IMR-90 (cell line): ENCODE measurements at regions not wholly inside any gene's neighbourhood (a gene's known extent, or its start where the extent isn't known, plus 50 kb on each side); places are given as distances from the start of the nearest gene placed in this dataset.

Experiments used
- ATAC-seq: fragments of 200-7000 bp; cut with Tn5 transposase; 2 replicates; pipeline ENCODE4 v1.9.1; 2020; ENCODE audit warnings: low read depth, mild to moderate bottlenecking, moderate library complexity
- BruUV-seq: library from RNA; stranded (reverse); fragments of 400-500 nt; replicated peaks from 2 replicates; lab custom pipeline; 2021; lab: Mats Ljungman, UMichigan
- CTCF ChIA-PET: fragments of 300-600 bp; formaldehyde crosslinking; extraction: SDS; loops from one replicate; lab custom pipeline; 2021; ENCODE audit warnings: antibody characterized with exemption; lab: Yijun Ruan, JAX
- POLR2A ChIA-PET: fragments of 300-600 bp; sonication (Branson Sonifier 250); formaldehyde crosslinking; loops from one replicate; lab custom pipeline; 2022; ENCODE audit warnings: antibody characterized with exemption; ENCODE audit not compliant: unreplicated experiment; lab: Charles Lee
- DNase-seq: peaks from one replicate; pipeline ENCODE4 v3.0.0; 2013
- H2AFZ ChIP-seq: replicated peaks from 2 replicates; pipeline ENCODE3; 2013; ENCODE audit warnings: low read length, mild to moderate bottlenecking; ENCODE audit not compliant: poor library complexity
- H2AK5ac ChIP-seq: 2 replicates; pipeline ENCODE4 v1.6.1; 2013; ENCODE audit warnings: low read depth, low read length, inconsistent platforms
- H2AK9ac ChIP-seq: replicated peaks from 2 replicates; pipeline ENCODE3; 2013; ENCODE audit warnings: mild to moderate bottlenecking, low read depth, low read length, moderate library complexity; ENCODE audit not compliant: poor library complexity
- H2BK120ac ChIP-seq: 2 replicates; pipeline ENCODE4 v1.6.1; 2013; ENCODE audit warnings: low read depth, low read length, inconsistent platforms
- H2BK15ac ChIP-seq: 3 replicates; pipeline ENCODE4 v1.6.1; 2013; ENCODE audit warnings: low read depth, low read length, inconsistent platforms
- H2BK20ac ChIP-seq: 2 replicates; pipeline ENCODE4 v1.6.1; 2013; ENCODE audit warnings: low read depth, mild to moderate bottlenecking, inconsistent platforms, low read length, moderate library complexity
- H2BK5ac ChIP-seq: 2 replicates; pipeline ENCODE4 v1.6.1; 2013; ENCODE audit warnings: mild to moderate bottlenecking, low read depth, low read length, inconsistent platforms; ENCODE audit not compliant: poor library complexity, severe bottlenecking
- H3K14ac ChIP-seq: replicated peaks from 2 replicates; pipeline ENCODE4 v1.6.1; 2013; ENCODE audit warnings: low read depth, low read length, inconsistent platforms
- H3K18ac ChIP-seq: 2 replicates; pipeline ENCODE4 v1.6.1; 2013; ENCODE audit warnings: low read depth, low read length, control low read depth
- H3K23ac ChIP-seq: 2 replicates; pipeline ENCODE4 v1.6.1; 2013; ENCODE audit warnings: low read depth, low read length, inconsistent platforms
- H3K27ac ChIP-seq: 2 replicates; pipeline ENCODE4 v1.5.1; 2013; ENCODE audit warnings: mild to moderate bottlenecking, control low read depth, low read length; ENCODE audit not compliant: insufficient read depth
- H3K27me3 ChIP-seq: 2 replicates; pipeline ENCODE4 v1.6.1; 2013; ENCODE audit warnings: low read length; ENCODE audit not compliant: control insufficient read depth, insufficient read depth
- H3K36me3 ChIP-seq: 2 replicates; pipeline ENCODE4 v1.6.1; 2013; ENCODE audit warnings: low read length, mixed read lengths; ENCODE audit not compliant: control insufficient read depth, insufficient read depth
- H3K4ac ChIP-seq: 2 replicates; pipeline ENCODE4 v1.6.1; 2013; ENCODE audit warnings: low read depth, low read length, inconsistent platforms
- H3K4me1 ChIP-seq: 2 replicates; pipeline ENCODE4 v1.6.1; 2013; ENCODE audit warnings: low read length, mixed read lengths; ENCODE audit not compliant: control insufficient read depth, insufficient read depth
- H3K4me2 ChIP-seq: 2 replicates; pipeline ENCODE4 v1.6.1; 2013; ENCODE audit warnings: low read depth, mild to moderate bottlenecking, control low read depth, low read length, moderate library complexity
- H3K4me3 ChIP-seq: 2 replicates; pipeline ENCODE4 v1.5.1; 2013; ENCODE audit warnings: low read depth, mild to moderate bottlenecking, control low read depth, low read length, moderate library complexity; ENCODE audit not compliant: insufficient read depth
- H3K56ac ChIP-seq: 2 replicates; pipeline ENCODE4 v1.6.1; 2013; ENCODE audit warnings: low read length, inconsistent platforms; ENCODE audit not compliant: insufficient read depth; ENCODE audit errors: extremely low read depth
- H3K79me1 ChIP-seq, 2 experiments: 2 replicates each; pipeline ENCODE4 v1.6.1; 2013; ENCODE audit warnings: low read length in 2 of 2, inconsistent platforms in 1 of 2, low read depth in 1 of 2
- H3K9ac ChIP-seq: 2 replicates; pipeline ENCODE4 v1.6.1; 2013; ENCODE audit warnings: low read depth, low read length, control low read depth
- H3K9me1 ChIP-seq: 2 replicates; pipeline ENCODE4 v1.6.1; 2013; ENCODE audit warnings: low read length, inconsistent platforms; ENCODE audit not compliant: insufficient read depth
- H3K9me3 ChIP-seq: 2 replicates; pipeline ENCODE4 v1.6.1; 2013; ENCODE audit warnings: low read length; ENCODE audit not compliant: control insufficient read depth, insufficient read depth
- H4K20me1 ChIP-seq: 2 replicates; pipeline ENCODE4 v1.6.1; 2013; ENCODE audit warnings: low read length, inconsistent platforms; ENCODE audit not compliant: insufficient read depth
- H4K5ac ChIP-seq: 2 replicates; pipeline ENCODE4 v1.6.1; 2013; ENCODE audit warnings: mild to moderate bottlenecking, low read depth, low read length, control low read depth
- H4K8ac ChIP-seq, 2 experiments: 2 replicates each; pipeline ENCODE4 v1.6.1; 2013; ENCODE audit warnings: low read depth in 2 of 2, low read length in 2 of 2, control low read depth in 1 of 2, inconsistent platforms in 1 of 2
- H4K91ac ChIP-seq: 2 replicates; pipeline ENCODE4 v1.6.1; 2013; ENCODE audit warnings: low read depth, low read length, inconsistent platforms; ENCODE audit not compliant: insufficient read depth
- CEBPB ChIP-seq: IDR thresholded peaks from 2 replicates; pipeline ENCODE4 v1.6.1; 2012; ENCODE audit warnings: low read depth, low read length, improper control_type of control experiment
- CHD1 ChIP-seq: IDR thresholded peaks from 2 replicates; pipeline ENCODE4 v1.6.1; 2012; ENCODE audit warnings: low read depth, low read length, improper control_type of control experiment
- CTCF ChIP-seq: conservative IDR thresholded peaks from 2 replicates; pipeline ENCODE4 v1.5.1; 2012; ENCODE audit warnings: mild to moderate bottlenecking, low read depth, low read length, improper control_type of control experiment
- ELK1 ChIP-seq: fragments of 150-350 bp; IDR thresholded peaks from 2 replicates; pipeline ENCODE4 v1.6.1; 2016; ENCODE audit warnings: low read depth, mild to moderate bottlenecking, low read length, moderate library complexity, borderline replicate concordance
- FOS ChIP-seq: fragments of 150-350 bp; IDR thresholded peaks from 2 replicates; pipeline ENCODE4 v1.6.1; 2016; ENCODE audit warnings: low read depth, low read length
- MAFK ChIP-seq: IDR thresholded peaks from 2 replicates; pipeline ENCODE4 v1.6.1; 2012; ENCODE audit warnings: low read depth, low read length, improper control_type of control experiment
- MAZ ChIP-seq: IDR thresholded peaks from 2 replicates; pipeline ENCODE4 v1.6.1; 2012; ENCODE audit warnings: low read depth, mild to moderate bottlenecking, low read length, improper control_type of control experiment, moderate library complexity, borderline replicate concordance
- NFE2L2 ChIP-seq: fragments of 150-350 bp; IDR thresholded peaks from 2 replicates; pipeline ENCODE4 v1.6.1; 2016; ENCODE audit warnings: low read depth, mild to moderate bottlenecking, low read length
- POLR2A ChIP-seq: IDR thresholded peaks from 2 replicates; pipeline ENCODE4 v1.6.1; 2012; ENCODE audit warnings: mild to moderate bottlenecking, low read depth, low read length
- SMC3 ChIP-seq: fragments of 150-350 bp; IDR thresholded peaks from 2 replicates; pipeline ENCODE4 v1.6.1; 2016; ENCODE audit warnings: low read depth, mild to moderate bottlenecking, antibody characterized with exemption, low read length, moderate library complexity
- USF2 ChIP-seq: fragments of 150-350 bp; IDR thresholded peaks from 2 replicates; pipeline ENCODE4 v1.6.1; 2017; ENCODE audit warnings: mild to moderate bottlenecking, antibody characterized with exemption, low read length, low read depth
- WGBS, 2 experiments: methylation state at CpG; one replicate each; pipeline versions ENCODE4 v1.1.5 to v1.1.7; 2013; ENCODE audit warnings: missing lambda C conversion rate in 2 of 2; ENCODE audit not compliant: insufficient read length in 1 of 2; ENCODE audit errors: extremely low coverage in 2 of 2; 5-methylcytosine and 5-hydroxymethylcytosine counted together
- dilution Hi-C: fragments of 300-500 bp; cut with HindIII; formaldehyde crosslinking; loops from one replicate; pipeline ENCODE4 v1.14.3; 2018; ENCODE audit warnings: low sequenced_read_pairs; ENCODE audit not compliant: unreplicated experiment
- in situ Hi-C: fragments of 300-500 bp; cut with MboI; formaldehyde crosslinking; loops from 3 replicates; pipeline ENCODE4 v1.14.3; 2019; ENCODE audit warnings: low sequenced_read_pairs, inconsistent platforms, mixed read lengths
- intact Hi-C: fragments of 100-400 bp; cut with micrococcal nuclease; formaldehyde crosslinking; loops from 2 replicates; pipeline ENCODE4 v1.10.0; 2022

GRCh38 chr19:5213667-5214066 is 126.9 kb downstream of the PTPRS start:
- no peak overlapping the region for H3K9ac ChIP-seq
- no peak for TF ChIP-seq MAFK
- no peak for TF ChIP-seq CEBPB
- no peak for TF ChIP-seq USF2
- TF ChIP-seq MAZ: no peak
- TF ChIP-seq FOS: no peak
- no peak for TF ChIP-seq SMC3
- TF ChIP-seq CTCF: no peak
- TF ChIP-seq ELK1: no peak
- no peak for TF ChIP-seq CHD1
- no peak for TF ChIP-seq NFE2L2
- TF ChIP-seq POLR2A: no peak
- POLR2A ChIA-PET: no interaction called here
- H3K23ac ChIP-seq: no peak overlapping the region
- no peak overlapping the region for H2AK9ac ChIP-seq
- H3K27ac ChIP-seq: no peak overlapping the region
- H3K4ac ChIP-seq: no peak overlapping the region
- H3K18ac ChIP-seq: no peak overlapping the region
- peaks cover 85% of the 10 kb centered on the region for H3K36me3 ChIP-seq
- no peak overlapping the region for H2AK5ac ChIP-seq
- no peak overlapping the region for H2AFZ ChIP-seq
- H3K9me1 ChIP-seq: peaks cover 3% of the 10 kb centered on the region; the same call in 1 of the 2 replicates
- H4K5ac ChIP-seq: no peak overlapping the region
- no peaks in the 10 kb centered on the region for H3K27me3 ChIP-seq
- no peak overlapping the region for H3K4me3 ChIP-seq
- no peak overlapping the region for H3K14ac ChIP-seq
- WGBS, 2 experiments: 80% methylated on average over 1 of the region's 3 CpGs; no CpG with 5 or more reads in 1 of the 2 experiments
- H4K20me1 ChIP-seq: no peaks in the 10 kb centered on the region
- intact Hi-C loops (no loop called here), in situ Hi-C loops (no loop called here), dilution Hi-C loops (no loop called here)
- H4K8ac ChIP-seq: no peak overlapping the region
- CTCF ChIA-PET: no interaction called here
- H4K91ac ChIP-seq: no peak overlapping the region
- H2BK15ac ChIP-seq: no peak overlapping the region
- DNase-seq (no peak), ATAC-seq (no peak)
- no peak overlapping the region for H3K4me2 ChIP-seq
- no peak overlapping the region for H2BK20ac ChIP-seq
- H3K4me1 ChIP-seq: no peaks in the 10 kb centered on the region
- no peak overlapping the region for H2BK5ac ChIP-seq
- H3K79me1 ChIP-seq: no peaks in the 10 kb centered on the region; a peak in 1 of 4 replicates
- H2BK120ac ChIP-seq: no peak overlapping the region
- no peak overlapping the region for H3K56ac ChIP-seq
- no TSS peak for BruUV-seq
- H3K9me3 ChIP-seq: peaks cover 3% of the 10 kb centered on the region; the same call in 1 of the 2 replicates
